ENCODE measurements at regions not wholly inside any gene's neighbourhood (a gene's known extent, or its start where the extent isn't known, plus 50 kb on each side); places are given as distances from the start of the nearest gene placed in this dataset.

DNA sequence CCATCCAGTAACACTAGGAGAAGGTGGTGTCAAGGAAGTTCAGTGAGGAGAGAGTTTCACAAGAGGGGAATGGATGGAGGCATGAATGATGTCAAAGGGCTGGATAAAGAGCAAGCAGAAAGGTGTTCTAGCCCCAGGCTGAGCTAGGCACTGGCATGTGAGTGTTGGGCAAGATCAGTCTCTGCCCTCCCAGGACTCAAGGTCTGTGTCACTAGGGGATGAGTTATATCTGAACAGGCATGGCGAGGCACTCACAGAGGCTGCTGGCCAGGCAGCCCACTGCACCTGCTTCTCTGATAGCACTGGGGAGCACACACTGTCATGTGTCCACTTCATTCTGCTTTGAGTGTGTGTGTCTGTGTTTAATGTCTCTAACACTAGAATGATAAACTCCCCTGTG lies 903.8 kb downstream of the BCL11B start:
- no peaks in the 10 kb centered on the region for H4K20me1 ChIP-seq (replicated peaks; ENCODE audit: control insufficient read depth, extremely low read depth, insufficient read depth, low read length)
- H2AFZ ChIP-seq (ENCODE audit: low read depth, low read length): no peak overlapping the region
- no peak for TF ChIP-seq POLR2AphosphoS5 (IDR thresholded peaks at IDR 0.05; ENCODE audit: insufficient read depth, low read depth, low read length)
- TF ChIP-seq FOS (IDR thresholded peaks at IDR 0.05; ENCODE audit: borderline replicate concordance, insufficient read depth, low read length): no peak
- TF ChIP-seq GATA2 (IDR thresholded peaks at IDR 0.05; ENCODE audit: insufficient read depth, insufficient read length, low read depth, low read length): no peak
- TF ChIP-seq JUN (IDR thresholded peaks at IDR 0.05; ENCODE audit: borderline replicate concordance, insufficient read depth, insufficient read length, low read depth): no peak
- no peak for TF ChIP-seq EZH2 (IDR thresholded peaks at IDR 0.05; ENCODE audit: borderline replicate concordance, low read depth, low read length, severe bottlenecking)
- no peak for TF ChIP-seq MAX (IDR thresholded peaks at IDR 0.05; ENCODE audit: insufficient read depth, insufficient read length)
- TF ChIP-seq POLR2A (IDR thresholded peaks at IDR 0.05; ENCODE audit: low read depth, low read length): no peak
- TF ChIP-seq MYC (IDR thresholded peaks at IDR 0.05; ENCODE audit: low read depth, low read length): no peak
- TF ChIP-seq, protein P1, sequence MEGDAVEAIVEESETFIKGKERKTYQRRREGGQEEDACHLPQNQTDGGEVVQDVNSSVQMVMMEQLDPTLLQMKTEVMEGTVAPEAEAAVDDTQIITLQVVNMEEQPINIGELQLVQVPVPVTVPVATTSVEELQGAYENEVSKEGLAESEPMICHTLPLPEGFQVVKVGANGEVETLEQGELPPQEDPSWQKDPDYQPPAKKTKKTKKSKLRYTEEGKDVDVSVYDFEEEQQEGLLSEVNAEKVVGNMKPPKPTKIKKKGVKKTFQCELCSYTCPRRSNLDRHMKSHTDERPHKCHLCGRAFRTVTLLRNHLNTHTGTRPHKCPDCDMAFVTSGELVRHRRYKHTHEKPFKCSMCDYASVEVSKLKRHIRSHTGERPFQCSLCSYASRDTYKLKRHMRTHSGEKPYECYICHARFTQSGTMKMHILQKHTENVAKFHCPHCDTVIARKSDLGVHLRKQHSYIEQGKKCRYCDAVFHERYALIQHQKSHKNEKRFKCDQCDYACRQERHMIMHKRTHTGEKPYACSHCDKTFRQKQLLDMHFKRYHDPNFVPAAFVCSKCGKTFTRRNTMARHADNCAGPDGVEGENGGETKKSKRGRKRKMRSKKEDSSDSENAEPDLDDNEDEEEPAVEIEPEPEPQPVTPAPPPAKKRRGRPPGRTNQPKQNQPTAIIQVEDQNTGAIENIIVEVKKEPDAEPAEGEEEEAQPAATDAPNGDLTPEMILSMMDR (IDR thresholded peaks at IDR 0.05; ENCODE audit: extremely low read depth in 1 of 2, insufficient read depth in 1 of 2, low read depth in 1 of 2, low read length in 2 of 2): no peak
- BruUV-seq (replicated peaks): no TSS peak
- H3K27me3 ChIP-seq (ENCODE audit: control insufficient read depth in 2 of 2, insufficient read depth in 2 of 2, low read length in 2 of 2): no peaks in the 10 kb centered on the region
- DNase-seq (ENCODE audit: low read depth, low spot score): no peak
- H3K79me2 ChIP-seq (ENCODE audit: control insufficient read depth, insufficient read depth, low read length): no peaks in the 10 kb centered on the region
- dilution Hi-C loops (cut with MboI; ENCODE audit: extremely low pct_ligation_motif_present, low sequenced_read_pairs): no loop called here
- ChIA-PET CTCF (no interaction called here), POLR2A (no interaction called here)
- no peak overlapping the region for H3K9ac ChIP-seq (replicated peaks; ENCODE audit: extremely low read depth, insufficient read depth, low read length)
- H3K4me1 ChIP-seq (ENCODE audit: control insufficient read depth, extremely low read depth, insufficient read depth, low read length): no peaks in the 10 kb centered on the region
- no peak for FAIRE-seq
- H3K4me2 ChIP-seq (ENCODE audit: insufficient read depth, low read length): no peak overlapping the region
- H3K27ac ChIP-seq (ENCODE audit: insufficient read depth, low read depth, low read length): no peak overlapping the region
- intact Hi-C loops (cut with micrococcal nuclease): no loop called here
- H3K9me3 ChIP-seq (replicated peaks; ENCODE audit: control insufficient read depth, insufficient read depth, low read length): peaks cover 3% of the 10 kb centered on the region
- H3K9me1 ChIP-seq (replicated peaks; ENCODE audit: control insufficient read depth, extremely low read depth, insufficient read depth, low read length): no peaks in the 10 kb centered on the region
- no peak overlapping the region for H3K4me3 ChIP-seq (replicated peaks in 1 of 3; ENCODE audit: insufficient read depth in 1 of 3, low read depth in 1 of 3, low read length in 3 of 3)
- no peaks in the 10 kb centered on the region for H3K36me3 ChIP-seq (ENCODE audit: control insufficient read depth in 2 of 2, extremely low read depth in 1 of 2, insufficient read depth in 2 of 2, low read length in 2 of 2)
